NOMO-1 treated with dmso at 0.1 percent for 144 hours (cell line): ENCODE measurements at regions not wholly inside any gene's neighbourhood (a gene's known extent, or its start where the extent isn't known, plus 50 kb on each side); places are given as distances from the start of the nearest gene placed in this dataset.
A peak's percentile ranks its signal among the peaks of the same experiment; 100 is the strongest.

Experiments
- DNase-seq: peaks from one replicate; lab custom pipeline; 2025; ENCODE audit not compliant: unreplicated experiment; lab: John Stamatoyannopoulos, UW

DNA sequence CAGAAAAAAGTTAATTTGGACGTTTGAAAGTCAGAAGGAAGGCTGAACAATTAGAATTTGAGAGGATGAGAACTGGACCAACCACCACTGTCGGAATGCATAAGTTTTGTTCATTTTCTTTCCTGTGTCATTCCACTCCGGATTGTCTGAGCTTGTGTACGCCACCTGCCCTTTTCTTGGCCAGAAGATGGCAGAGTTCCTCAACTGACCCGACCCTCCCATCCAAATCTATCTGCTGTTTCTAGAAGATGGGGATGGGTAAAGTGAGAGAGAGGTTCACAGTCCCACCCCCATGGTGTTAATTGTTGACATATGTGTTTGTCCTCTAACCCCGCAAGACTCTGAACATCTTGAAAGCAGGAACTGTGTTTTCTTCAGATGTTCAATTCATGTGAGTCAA is 388.0 kb downstream of the VRK1 start:
- peak; percentile 15 for DNase-seq

DNA sequence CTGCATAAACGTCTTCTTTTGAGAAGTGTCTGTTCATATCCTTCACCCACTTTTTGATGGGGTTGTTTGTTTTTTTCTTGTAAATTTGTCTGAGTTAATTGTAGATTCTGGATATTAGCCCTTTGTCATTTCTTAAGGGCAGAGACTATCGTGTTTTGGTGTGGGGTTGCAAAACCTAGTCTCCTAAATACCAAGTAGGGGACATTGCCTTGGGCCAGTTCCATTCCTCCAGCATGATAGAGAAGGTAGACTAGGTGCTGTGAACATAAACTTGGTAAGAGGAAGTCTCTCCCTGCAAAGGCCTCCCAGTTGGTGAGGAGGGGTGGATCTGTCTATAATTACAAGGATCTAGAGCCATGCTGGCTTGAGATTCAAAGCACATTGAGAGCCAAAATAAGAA is 390.7 kb downstream of the VRK1 start:
- no peak for DNase-seq

DNA sequence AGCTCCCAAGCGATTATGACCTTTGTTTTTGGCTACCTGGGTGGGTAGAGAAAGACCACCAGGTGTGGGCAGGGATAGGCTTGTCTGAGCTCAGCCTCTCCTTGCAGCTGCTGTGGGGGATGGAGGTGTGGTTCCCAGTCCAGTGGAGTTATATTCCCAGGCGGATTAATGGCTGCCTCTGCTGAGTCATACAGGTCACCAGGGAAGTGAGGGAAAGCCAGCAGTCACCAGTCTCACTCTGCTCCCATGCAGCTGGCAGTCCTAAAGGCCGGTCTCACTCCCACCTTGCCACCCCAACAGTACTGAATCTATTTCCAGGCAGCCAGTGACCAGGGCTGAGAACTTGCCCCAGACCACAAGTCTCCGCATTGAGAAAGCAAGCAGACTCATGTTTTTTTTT is 399.2 kb downstream of the VRK1 start:
- DNase-seq = no peak

DNA sequence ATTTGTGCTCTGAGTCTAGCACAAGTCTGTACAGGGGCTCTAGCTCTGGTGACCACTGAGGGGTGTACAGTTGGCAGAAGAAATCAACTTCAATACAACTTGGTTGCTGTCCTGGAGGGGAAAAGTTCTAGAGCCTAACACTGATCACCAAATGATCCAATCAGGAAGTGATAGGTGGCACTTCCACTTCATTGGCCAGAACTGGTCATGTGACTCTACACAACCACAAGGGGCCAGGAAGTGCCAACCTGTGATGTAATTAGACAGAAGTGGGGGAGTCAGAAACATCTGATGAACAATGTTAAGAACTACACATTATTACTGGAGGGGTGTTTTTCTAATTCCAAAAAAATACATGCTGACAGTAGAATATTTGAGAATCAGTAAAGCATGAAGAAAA is 401.6 kb downstream of the VRK1 start:
- no peak for DNase-seq

DNA sequence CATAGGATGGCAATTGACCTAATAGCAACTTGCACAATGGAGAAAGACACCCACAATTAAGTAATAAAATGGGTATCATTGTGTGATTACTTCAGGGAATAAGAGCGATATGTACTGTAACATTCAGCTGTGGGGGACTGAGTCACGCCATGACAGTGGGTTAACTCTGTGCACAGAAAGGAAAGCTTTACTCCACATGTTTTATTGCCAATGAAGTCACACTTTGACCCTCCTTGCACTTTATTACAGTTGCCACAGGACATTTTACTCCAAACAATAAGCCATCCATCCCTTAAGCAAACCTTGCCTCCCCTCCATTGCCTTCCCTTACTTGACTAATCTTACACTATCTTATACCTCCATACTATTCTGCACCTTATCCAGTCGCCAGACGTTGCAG is 403.1 kb downstream of the VRK1 start:
- no peak for DNase-seq

DNA sequence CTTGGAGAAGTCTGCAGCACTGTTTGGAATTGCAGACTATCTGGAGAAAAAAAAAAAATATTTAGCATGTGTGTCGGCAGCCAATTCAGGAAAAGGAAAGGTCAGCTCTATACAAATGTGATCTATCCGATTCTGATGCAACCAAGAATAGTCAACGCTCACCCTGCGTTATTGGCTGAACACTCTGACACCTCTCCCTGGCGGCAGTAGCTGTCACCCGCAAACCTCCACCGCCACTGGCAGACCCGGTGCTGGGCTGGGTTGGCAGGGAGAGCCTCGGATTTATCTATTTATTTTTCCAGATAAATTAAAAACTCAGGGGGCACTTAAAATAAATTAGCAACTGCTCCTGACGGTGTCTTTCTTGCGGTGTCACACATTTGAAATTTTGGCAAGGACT is 409.7 kb downstream of the VRK1 start:
- no peak for DNase-seq

DNA sequence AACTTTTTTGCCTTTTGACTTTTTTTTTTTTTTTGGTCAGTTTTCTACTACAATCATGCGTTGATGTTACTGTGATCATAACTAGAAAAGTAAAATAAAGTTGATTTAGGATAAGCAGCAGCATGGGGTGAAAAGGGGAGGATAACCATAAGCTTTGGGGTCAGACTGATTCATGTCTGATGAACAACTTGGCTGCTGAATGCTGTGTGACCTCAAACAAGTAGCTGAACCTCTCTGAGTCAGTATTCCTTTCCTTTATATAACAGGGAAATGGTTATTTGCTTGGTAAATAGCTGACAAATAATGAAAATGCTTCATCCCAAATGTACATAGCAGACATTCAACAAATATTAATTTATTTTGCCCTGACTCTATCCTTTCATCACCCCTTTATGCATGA is 413.0 kb downstream of the VRK1 start:
- no peak for DNase-seq

DNA sequence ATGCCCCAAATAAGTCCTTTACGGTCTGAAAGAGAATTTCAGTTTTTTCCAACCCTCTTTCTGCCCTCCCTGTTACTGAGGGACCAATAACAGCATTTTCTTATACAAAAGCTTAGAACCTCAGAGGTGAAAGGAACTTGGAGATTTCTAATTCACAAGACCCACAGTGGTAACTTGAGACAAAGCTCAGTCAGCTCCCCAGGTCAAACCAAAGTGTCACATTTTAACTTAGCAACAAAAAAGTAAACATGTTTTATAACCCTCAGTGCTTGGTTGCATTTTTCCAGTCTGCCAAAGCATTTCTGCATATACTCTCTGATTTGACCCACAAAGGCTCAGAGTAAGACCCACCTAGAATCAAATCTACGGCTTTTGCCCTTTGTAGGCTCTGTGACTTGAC is 415.2 kb downstream of the VRK1 start:
- DNase-seq = no peak

DNA sequence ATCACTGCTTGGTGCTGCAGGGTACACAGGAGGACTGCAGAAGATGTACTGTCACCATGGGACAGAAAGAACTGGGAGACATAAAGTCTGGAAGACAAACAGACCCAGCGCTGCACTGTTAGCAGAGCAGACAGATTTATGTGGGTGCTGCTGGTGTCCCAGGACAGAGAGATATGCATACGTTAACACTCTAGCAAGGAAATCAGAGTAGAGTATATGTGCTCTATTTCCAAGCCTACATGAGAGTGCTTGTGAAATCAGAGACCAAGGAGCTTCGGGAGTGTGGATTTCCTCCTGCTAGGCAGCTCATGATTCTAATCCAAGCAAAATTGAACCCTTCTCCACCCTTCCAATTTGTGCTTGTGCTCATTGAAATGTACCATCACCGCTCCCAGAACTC is 416.5 kb downstream of the VRK1 start:
- no peak for DNase-seq

DNA sequence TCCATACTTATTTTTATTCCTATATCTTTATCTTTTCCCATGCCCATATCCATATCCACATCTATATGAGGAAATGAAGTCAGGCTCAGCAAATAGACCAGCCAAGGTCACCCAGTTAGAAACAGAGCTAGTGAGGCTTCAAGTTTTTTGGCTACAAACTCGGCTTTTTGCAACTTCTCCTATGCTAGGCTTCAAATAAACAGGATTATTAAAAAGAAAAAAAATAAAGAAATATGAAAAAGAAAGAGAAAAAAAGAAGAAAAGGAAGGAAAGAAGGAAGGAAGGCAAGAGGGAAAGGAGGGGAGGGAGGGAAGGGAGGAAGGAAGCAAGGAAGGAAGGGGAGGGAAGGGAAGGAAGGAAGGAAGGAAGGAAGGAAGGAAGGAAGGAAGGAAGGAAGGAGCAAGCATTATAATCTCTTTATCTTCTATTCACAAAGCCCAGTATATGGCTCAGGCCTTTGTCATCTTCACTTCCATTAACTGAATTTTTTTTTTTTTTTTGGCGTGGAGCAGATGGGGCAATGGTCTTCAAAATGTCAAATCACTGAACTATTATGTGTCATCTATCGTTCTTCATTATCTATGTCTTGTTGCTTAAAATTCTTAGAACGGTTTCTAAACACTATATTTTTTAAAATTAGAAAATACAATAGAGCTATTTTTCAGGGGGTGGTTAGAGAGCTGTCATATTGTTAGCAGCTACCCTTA is 418.2 kb downstream of the VRK1 start:
- no peak for DNase-seq

DNA sequence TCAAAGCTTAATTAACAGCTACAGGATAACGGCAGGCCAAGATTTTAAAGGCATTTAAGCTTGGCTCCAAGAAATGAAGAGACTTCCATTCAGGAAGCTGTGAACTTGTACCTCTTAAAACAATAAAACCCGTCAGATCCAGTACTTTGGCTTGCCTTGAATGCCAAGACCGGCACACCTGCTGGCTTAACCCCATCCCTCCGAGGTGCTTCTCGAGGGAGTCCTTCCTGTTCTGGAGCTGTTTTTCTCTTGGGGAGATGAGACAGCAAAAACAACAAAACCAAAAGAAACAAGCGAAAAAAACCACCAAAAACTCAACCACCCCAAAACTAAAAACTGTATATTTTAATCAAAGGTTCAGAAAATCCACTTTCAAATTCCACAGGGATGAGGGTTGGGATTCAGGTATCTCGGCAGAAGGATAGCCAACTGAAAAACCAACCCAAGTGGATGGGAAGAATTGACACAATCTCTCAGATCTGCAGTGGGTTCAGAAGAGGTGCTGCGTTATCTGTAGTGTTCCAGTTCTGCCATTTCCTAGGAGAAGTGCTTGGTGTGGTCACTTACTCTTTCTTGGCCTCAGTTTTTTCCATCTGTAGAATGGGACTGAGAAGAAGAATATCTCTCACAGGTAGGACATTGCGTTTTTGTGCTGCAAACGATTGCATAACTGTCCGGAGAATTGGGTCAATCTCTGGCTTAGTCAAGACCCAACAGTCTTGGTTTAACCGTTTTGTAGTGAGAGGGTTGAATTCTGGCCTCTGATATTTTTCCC is 420.1 kb downstream of the VRK1 start:
- no peak for DNase-seq

DNA sequence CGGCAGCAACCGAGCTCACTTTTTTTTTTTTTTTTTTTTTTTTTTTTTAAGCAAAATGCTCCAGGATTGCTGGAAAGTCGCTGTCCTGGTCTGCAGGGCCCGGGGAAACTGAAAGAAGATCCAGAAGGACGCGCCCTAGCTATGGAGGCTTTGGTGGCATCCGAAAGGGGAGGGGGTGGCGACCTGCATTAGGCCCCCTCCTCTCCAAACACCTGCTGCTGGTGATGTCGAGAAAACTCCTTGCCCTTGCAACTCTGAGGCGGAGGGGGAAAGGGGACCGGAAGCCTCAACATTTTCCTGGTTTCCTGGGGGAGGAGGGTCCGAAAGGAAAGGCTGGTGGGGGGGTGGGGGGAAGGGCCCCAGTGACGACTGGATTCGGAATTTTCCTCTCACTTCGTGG is 421.1 kb downstream of the VRK1 start:
- no peak for DNase-seq

DNA sequence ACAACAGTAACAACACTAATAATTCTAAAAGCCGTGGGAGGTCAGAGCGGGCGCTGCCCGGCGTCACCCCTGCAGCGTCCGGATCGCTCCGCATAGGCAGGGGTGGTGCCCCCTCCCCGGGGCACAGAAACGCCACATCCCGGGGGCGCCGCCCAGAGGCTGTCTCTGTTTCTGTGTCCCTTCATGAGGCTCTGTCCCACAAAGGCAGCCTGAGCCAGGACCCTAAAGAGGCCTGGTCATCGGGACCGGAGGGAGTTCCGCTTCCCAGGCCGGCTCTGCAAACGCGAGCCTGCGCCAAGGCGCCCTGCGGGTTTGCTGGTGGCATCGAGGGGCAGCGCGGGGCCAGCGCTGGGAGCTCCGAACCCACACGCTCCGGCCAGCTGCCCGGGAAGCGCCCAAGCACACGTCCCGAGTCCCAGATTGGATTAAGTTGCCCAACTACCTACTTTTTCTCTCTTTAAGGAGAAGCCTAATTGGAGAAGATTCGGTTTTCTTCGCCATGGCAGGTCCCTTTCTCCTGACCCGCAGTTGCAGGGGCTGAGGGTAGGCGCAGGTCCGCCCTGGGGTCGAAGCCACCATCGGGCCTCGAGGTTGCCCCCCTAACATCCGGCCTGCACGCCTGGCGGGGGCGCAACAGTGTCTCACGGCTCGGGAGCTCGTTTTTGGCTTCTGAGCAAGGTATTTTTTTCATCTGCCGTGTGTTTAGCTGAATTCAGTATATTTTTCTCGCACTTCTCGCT is 421.7 kb downstream of the VRK1 start:
- no peak for DNase-seq

DNA sequence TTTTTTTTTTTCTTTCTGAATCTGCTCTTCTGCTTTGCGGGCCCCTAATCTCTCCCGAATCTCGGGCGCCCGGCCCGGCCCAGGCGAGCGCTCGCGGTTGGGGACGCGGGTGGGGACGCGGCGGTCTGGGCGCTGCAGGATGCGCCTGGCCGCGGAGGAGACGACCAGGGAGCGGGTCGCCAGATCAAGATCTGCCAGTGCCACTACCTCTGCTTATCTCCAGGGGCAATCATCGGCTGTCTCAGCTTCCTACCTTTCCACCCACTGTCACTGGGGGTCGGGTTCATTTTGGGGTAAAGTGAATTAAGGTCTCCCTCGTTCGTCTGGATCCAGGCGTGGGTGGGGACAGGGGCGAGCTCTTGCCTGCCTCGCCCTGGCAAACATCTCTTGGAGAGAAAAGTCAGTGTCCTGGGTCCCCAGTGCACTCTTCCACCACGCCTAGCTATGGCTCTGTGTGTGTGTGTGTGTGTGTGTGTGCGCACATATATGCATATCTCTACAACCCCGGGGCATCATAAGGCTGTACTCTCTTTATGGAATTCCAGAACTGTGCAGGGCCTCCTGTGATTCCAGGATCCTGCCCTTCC is 422.3 kb downstream of the VRK1 start:
- no peak for DNase-seq

DNA sequence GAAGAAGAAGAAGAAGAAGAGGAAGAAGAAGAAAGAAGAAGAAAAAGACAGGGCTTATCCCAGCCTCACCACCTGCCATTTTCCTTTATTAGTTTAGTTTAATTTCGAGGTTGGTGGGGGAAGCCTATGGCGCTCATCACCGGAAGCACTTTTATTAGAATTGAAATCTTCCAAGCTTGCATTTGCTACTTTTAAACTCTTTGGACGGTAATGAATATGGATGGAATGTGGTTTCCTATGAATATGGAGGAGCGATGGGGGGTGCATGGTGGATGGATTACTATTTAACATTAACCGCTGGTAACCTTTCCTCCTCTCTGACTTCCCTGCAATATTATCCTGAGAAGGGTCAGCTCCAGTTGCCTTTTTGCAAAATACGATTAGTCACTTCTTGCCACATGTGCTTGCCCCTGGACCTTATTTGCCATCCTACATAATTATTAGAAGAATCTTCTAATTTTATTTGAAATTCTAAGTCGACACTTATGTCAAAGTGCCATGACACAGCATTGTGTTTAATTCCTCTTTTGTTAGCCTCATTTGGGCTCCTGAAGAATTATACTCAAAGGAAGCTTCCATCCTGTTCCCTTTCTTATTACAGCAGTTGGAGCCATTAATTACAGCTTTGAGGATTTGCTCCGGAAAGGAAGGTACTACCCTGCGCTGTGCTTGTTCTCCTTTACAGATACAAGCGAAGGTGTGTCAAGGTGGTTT is 424.5 kb downstream of the VRK1 start:
- DNase-seq = no peak

DNA sequence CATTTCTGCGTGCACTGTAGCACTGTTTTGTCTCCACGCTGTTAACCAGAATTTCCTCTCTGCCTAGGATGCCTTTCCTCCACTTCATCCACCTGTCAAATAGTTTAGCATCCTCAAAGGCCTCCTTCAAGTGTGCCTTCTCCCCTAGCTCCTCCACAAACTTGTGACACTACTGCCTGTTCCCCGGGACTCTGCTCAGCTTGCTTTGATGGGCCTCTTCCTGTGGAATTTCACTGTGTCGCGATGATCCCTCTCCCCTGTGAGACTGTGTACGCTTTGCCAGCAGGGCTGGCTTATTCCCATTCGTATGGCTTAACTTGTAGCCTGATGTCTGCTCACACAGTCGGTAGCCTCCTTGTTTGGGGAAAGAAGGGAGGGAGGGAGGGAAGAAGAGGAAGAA is 426.8 kb downstream of the VRK1 start:
- DNase-seq = no peak

DNA sequence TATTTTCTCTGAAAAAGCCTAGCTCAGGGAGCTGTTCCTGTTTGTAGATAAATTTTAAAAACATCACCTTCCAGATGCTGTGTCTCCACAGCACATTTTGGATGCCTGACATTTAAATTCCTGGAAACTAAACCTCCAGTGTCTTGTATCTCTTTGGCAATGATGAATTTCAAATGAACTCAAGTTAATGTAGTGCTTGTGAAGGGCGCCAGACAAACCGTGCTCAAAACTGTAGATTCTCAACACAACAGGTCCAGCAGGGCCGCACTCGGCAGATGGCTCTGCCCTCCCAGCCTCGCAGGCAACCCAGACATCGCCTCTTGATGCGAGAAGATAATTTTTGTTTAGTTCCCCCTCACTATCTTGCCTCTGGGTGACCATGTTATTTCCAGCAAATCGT is 432.9 kb downstream of the VRK1 start:
- no peak for DNase-seq

DNA sequence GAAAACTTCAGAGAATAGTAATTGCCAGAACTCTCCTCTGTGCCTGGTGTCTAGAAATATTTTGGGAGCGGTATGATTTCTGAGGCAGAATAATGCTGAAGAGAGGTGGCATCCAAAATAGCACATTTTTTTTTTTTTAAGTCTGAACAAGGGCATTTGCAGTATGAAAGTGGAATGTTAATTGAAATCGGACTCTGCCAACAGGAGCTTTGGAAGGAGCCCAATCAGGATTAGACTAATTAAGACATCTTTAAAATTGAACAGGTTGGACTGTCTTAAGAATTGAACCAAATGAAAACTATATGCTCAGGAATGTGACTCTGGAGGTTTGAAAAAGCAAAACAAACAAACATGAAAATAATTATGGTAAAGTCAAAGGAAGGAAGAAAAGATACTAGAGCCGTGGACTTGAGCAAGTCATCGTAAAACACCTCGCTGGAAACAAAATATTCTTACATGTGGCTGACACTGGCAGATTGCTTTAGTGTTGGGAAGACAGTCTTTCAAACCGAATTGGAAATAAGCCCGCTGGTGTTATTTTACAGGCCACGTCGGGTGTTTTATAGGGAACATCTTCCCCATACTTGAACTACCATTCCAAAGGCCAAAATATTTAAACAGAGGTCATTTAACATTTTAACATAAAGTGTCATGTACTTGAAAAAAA is 436.3 kb downstream of the VRK1 start:
- no peak for DNase-seq

DNA sequence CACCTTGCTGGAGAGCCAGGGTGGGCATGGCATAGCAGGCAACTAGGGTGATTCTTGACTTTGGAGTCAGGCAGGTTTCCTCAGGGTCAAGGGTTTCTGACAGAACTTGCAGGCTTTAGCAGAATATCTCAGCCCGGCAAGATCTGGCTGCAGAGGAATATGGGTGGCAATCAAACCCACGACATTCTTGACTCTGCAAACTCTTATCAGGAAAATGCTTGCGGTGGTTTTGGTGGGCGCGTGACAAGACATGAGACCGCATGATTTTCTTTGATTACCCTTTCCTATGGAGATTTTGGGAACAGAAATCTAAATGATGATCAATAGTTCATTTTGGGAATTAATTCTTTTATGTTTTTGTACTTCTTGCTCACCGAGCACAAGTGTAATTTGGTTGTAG is 449.5 kb downstream of the VRK1 start:
- no peak for DNase-seq

DNA sequence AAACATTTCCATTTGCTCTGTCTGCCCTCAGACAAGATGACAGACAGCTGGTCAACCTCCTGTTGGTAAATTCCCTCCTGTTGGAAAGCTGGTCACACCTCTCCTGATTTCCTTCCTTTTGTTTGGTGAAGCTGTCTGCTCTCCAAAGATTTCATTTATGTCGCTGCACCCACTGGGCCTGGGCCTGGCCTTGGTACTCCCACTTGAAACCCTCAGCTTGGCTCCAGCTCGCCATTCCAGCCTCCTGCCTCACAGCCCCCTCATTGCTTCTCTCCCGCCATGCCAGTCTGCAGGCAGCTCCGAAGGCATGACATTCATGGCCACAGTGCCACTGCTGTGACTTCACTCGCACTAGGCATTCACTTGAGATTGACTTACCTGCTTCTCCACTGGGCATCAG is 451.8 kb downstream of the VRK1 start:
- no peak for DNase-seq

DNA sequence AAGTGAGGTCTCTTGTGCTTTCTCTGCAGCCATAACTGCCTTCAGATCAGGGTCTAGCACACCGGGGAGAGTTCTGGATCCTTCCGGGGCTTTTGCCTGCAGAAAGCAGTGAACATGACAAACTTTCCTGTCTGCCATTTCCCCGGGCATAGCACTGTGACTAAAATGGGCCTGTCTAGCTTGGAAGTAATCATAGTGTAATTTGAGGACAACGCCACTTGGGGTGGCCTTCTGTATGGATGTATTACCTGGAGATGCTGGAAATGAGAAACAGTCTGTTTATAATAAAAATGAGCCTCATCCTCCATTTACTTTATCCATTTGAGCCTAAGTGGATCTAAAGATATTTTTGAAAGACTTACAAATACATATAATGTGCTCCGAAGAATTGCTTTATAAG is 453.7 kb downstream of the VRK1 start:
- DNase-seq = no peak
